ENCODE measurements at regions not wholly inside any gene's neighbourhood (a gene's known extent, or its start where the extent isn't known, plus 50 kb on each side); places are given as distances from the start of the nearest gene placed in this dataset.
A peak's percentile ranks its signal among the peaks of the same experiment; 100 is the strongest.
"Not testable (repeated sequence)": the region's sequence is repeated elsewhere in the genome, so short reads cannot be mapped to it uniquely, and the experiment has no call there.

GRCh38 chr3:127046690-127047089 is 63.8 kb downstream of the PLXNA1 start:
- not testable (repeated sequence) for DNase-seq (ENCODE audit: low spot score)

GRCh38 chr3:127049393-127049792 is 66.5 kb downstream of the PLXNA1 start:
- no peak for DNase-seq (ENCODE audit: low spot score)

- no peak for DNase-seq (ENCODE audit: low spot score)
Measured at GRCh38 chr3:127050733-127051132, 67.8 kb downstream of the PLXNA1 start.

- DNase-seq (ENCODE audit: low spot score) = no peak
Measured at GRCh38 chr3:127052121-127052561, 69.2 kb downstream of the PLXNA1 start.

- DNase-seq (ENCODE audit: low spot score) = no peak
Measured at GRCh38 chr3:127053026-127053425, 70.1 kb downstream of the PLXNA1 start.

- no peak for DNase-seq (ENCODE audit: low spot score)
Measured at GRCh38 chr3:127053450-127053849, 70.5 kb downstream of the PLXNA1 start.

- DNase-seq (ENCODE audit: low spot score) = no peak
Measured at GRCh38 chr3:127053979-127054378, 71.1 kb downstream of the PLXNA1 start.

GRCh38 chr3:127056281-127056680 is 73.4 kb downstream of the PLXNA1 start:
- DNase-seq (ENCODE audit: low spot score) = no peak

- DNase-seq (ENCODE audit: low spot score) = no peak
Measured at GRCh38 chr3:127056976-127057375, 74.1 kb downstream of the PLXNA1 start.

GRCh38 chr3:127059072-127059471 is 76.2 kb downstream of the PLXNA1 start:
- no peak for DNase-seq (ENCODE audit: low spot score)

- no peak for DNase-seq (ENCODE audit: low spot score)
Measured at GRCh38 chr3:127061641-127062040, 78.7 kb downstream of the PLXNA1 start.

GRCh38 chr3:127062926-127063325 is 80.0 kb downstream of the PLXNA1 start:
- DNase-seq (ENCODE audit: low spot score) = no peak

- DNase-seq (ENCODE audit: low spot score) = no peak
Measured at GRCh38 chr3:127063916-127064315, 81.0 kb downstream of the PLXNA1 start.

GRCh38 chr3:127064391-127065137 is 81.6 kb downstream of the PLXNA1 start:
- peak; percentile 88 for DNase-seq (ENCODE audit: low spot score)

- no peak for DNase-seq (ENCODE audit: low spot score)
Measured at GRCh38 chr3:127065138-127065427, 82.2 kb downstream of the PLXNA1 start.

- DNase-seq (ENCODE audit: low spot score) = peak; percentile 55
Measured at GRCh38 chr3:127065561-127066290, 82.8 kb downstream of the PLXNA1 start.

GRCh38 chr3:127066635-127067034 is 83.7 kb downstream of the PLXNA1 start:
- no peak for DNase-seq (ENCODE audit: low spot score)

GRCh38 chr3:127067116-127067910 is 84.4 kb downstream of the PLXNA1 start:
- no peak for DNase-seq (ENCODE audit: low spot score)

GRCh38 chr3:127068111-127068810 is 85.3 kb downstream of the PLXNA1 start:
- DNase-seq (ENCODE audit: low spot score) = no peak

- DNase-seq (ENCODE audit: low spot score) = no peak
Measured at GRCh38 chr3:127068871-127069270, 86.0 kb downstream of the PLXNA1 start.

GRCh38 chr3:127069814-127070440 is 87.0 kb downstream of the PLXNA1 start:
- DNase-seq (ENCODE audit: low spot score) = no peak

- DNase-seq (ENCODE audit: low spot score) = no peak
Measured at GRCh38 chr3:127070776-127071175, 87.9 kb downstream of the PLXNA1 start.
